ENCODE measurements at regions not wholly inside any gene's neighbourhood (a gene's known extent, or its start where the extent isn't known, plus 50 kb on each side); places are given as distances from the start of the nearest gene placed in this dataset.

DNA sequence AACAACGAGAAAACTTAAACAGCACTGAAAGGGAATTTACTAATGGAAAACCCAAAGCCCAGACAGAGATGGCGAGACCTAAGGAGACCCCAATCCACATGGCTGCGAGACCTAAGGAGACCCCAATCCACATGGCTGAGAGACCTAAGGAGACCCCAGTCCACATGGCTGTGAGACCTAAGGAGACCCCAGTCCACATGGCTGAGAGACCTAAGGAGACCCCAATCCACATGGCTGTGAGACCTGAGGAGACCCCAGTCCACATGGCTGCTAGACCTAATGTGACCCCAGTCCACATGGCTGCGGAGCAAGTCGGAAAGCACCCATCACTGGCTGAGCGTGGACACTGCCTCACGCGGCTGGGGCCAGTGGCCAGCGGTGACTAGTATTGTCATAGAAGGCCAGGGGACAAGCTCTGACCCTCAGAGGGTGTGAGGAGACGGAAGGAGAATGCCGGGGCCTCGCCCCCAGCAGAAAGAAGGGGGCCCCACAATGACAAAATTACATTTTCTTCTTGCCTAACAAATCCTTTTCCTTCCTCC is 241.8 kb downstream of the C16orf95 start:
- TF ChIP-seq CBX5 (IDR thresholded peaks at IDR 0.05; ENCODE audit: low read depth): no peak
- TF ChIP-seq, protein P1, sequence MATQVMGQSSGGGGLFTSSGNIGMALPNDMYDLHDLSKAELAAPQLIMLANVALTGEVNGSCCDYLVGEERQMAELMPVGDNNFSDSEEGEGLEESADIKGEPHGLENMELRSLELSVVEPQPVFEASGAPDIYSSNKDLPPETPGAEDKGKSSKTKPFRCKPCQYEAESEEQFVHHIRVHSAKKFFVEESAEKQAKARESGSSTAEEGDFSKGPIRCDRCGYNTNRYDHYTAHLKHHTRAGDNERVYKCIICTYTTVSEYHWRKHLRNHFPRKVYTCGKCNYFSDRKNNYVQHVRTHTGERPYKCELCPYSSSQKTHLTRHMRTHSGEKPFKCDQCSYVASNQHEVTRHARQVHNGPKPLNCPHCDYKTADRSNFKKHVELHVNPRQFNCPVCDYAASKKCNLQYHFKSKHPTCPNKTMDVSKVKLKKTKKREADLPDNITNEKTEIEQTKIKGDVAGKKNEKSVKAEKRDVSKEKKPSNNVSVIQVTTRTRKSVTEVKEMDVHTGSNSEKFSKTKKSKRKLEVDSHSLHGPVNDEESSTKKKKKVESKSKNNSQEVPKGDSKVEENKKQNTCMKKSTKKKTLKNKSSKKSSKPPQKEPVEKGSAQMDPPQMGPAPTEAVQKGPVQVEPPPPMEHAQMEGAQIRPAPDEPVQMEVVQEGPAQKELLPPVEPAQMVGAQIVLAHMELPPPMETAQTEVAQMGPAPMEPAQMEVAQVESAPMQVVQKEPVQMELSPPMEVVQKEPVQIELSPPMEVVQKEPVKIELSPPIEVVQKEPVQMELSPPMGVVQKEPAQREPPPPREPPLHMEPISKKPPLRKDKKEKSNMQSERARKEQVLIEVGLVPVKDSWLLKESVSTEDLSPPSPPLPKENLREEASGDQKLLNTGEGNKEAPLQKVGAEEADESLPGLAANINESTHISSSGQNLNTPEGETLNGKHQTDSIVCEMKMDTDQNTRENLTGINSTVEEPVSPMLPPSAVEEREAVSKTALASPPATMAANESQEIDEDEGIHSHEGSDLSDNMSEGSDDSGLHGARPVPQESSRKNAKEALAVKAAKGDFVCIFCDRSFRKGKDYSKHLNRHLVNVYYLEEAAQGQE (IDR thresholded peaks at IDR 0.05; ENCODE audit: low read depth, low read length): no peak
- TF ChIP-seq EGR1 (IDR thresholded peaks at IDR 0.05; ENCODE audit: borderline replicate concordance in 1 of 2, low read depth in 2 of 2, low read length in 2 of 2): no peak
- TF ChIP-seq, protein P2, sequence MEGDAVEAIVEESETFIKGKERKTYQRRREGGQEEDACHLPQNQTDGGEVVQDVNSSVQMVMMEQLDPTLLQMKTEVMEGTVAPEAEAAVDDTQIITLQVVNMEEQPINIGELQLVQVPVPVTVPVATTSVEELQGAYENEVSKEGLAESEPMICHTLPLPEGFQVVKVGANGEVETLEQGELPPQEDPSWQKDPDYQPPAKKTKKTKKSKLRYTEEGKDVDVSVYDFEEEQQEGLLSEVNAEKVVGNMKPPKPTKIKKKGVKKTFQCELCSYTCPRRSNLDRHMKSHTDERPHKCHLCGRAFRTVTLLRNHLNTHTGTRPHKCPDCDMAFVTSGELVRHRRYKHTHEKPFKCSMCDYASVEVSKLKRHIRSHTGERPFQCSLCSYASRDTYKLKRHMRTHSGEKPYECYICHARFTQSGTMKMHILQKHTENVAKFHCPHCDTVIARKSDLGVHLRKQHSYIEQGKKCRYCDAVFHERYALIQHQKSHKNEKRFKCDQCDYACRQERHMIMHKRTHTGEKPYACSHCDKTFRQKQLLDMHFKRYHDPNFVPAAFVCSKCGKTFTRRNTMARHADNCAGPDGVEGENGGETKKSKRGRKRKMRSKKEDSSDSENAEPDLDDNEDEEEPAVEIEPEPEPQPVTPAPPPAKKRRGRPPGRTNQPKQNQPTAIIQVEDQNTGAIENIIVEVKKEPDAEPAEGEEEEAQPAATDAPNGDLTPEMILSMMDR (IDR thresholded peaks at IDR 0.05 in 2 of 3, conservative IDR thresholded peaks at IDR 0.05 in 1 of 3; ENCODE audit: control insufficient read depth in 2 of 3, extremely low read depth in 1 of 3, insufficient read depth in 1 of 3, low read depth in 3 of 3, low read length in 3 of 3): no peak
- TF ChIP-seq RAD21 (IDR thresholded peaks at IDR 0.05; ENCODE audit: insufficient read depth, low read depth, low read length): no peak
- TF ChIP-seq CEBPB (IDR thresholded peaks at IDR 0.05; ENCODE audit: borderline replicate concordance in 1 of 2, low read depth in 2 of 2, low read length in 2 of 2): no peak
- TF ChIP-seq, protein P3, sequence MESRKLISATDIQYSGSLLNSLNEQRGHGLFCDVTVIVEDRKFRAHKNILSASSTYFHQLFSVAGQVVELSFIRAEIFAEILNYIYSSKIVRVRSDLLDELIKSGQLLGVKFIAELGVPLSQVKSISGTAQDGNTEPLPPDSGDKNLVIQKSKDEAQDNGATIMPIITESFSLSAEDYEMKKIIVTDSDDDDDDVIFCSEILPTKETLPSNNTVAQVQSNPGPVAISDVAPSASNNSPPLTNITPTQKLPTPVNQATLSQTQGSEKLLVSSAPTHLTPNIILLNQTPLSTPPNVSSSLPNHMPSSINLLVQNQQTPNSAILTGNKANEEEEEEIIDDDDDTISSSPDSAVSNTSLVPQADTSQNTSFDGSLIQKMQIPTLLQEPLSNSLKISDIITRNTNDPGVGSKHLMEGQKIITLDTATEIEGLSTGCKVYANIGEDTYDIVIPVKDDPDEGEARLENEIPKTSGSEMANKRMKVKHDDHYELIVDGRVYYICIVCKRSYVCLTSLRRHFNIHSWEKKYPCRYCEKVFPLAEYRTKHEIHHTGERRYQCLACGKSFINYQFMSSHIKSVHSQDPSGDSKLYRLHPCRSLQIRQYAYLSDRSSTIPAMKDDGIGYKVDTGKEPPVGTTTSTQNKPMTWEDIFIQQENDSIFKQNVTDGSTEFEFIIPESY (IDR thresholded peaks at IDR 0.05): no peak
- TF ChIP-seq ZZZ3 (IDR thresholded peaks at IDR 0.05; ENCODE audit: control insufficient read depth, insufficient read length, low read depth): no peak
- TF ChIP-seq SREBF2 (IDR thresholded peaks at IDR 0.05; ENCODE audit: low read length): no peak
- TF ChIP-seq CHD2 (IDR thresholded peaks at IDR 0.05; ENCODE audit: borderline replicate concordance, low read depth, low read length): no peak
